Fibroblast of peridontal ligament (primary cell): ENCODE measurements at regions not wholly inside any gene's neighbourhood (a gene's known extent, or its start where the extent isn't known, plus 50 kb on each side); places are given as distances from the start of the nearest gene placed in this dataset.
"Not testable (repeated sequence)": the region's sequence is repeated elsewhere in the genome, so short reads cannot be mapped to it uniquely, and the experiment has no call there.

ENCODE experiments used
- DNase-seq: peaks from one replicate; pipeline ENCODE4 v3.0.0-alpha.2; 2010; ENCODE audit errors: extremely low read depth

DNA sequence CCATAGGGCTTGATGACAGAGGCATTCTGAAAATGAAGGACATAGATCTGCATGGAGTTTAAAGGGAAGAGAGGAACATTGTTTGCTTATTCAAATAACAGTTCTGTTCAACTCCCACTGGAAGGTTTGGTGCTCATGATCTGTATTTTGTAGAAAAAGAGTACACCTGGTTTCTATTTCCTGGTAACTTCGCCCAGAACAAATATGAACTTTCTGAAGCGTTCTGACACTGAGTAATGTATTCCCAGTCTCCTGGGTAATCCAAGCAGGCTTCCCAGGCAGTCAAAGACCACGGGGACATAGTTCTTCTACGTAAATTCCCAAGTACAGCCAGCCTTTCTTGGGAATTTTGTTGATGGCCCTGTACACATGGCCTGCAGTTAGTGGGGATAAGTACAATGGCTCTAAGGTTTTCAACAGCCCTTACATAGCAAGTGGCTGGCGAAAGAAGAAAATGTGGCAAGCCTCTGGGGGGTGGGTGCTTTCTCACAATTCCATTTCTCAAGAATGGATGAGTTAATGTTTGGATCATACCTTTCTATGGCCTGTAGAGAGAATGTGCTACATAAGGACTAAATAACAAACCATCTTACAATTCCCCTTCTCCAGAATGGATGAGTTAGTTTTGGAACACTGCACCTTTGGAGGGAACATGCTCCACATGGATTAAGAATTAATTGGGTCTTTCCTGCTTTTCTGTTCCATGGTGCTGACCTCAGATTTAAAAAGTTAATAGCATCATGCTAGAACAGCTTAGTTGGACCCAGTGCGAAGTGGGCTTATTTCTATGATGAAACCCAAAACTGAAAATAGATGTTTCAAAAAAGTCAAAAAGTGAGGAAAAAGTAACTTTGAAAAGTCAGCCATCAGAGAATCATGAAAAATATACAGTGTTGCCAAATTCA lies 52.7 kb downstream of the COL6A6 start:
- no peak for DNase-seq

DNA sequence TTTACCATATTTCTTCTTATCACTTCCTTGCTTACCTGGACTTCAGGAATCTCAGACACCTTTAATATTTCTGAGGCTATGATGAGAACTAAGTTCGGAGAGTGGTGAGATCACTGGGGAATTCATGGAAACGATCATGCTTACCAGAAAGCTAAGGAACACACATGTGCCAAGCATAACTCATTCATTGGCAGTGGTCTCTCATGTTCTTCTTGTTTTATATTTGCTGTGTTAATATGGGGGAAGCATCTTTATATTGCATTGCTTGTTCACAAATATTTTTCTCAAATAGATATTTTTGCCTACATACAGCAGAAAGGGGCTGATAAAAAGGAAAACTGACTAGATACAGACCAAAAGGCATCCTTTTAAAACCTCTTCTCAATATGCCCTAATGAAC lies 55.8 kb downstream of the COL6A6 start:
- no peak for DNase-seq

DNA sequence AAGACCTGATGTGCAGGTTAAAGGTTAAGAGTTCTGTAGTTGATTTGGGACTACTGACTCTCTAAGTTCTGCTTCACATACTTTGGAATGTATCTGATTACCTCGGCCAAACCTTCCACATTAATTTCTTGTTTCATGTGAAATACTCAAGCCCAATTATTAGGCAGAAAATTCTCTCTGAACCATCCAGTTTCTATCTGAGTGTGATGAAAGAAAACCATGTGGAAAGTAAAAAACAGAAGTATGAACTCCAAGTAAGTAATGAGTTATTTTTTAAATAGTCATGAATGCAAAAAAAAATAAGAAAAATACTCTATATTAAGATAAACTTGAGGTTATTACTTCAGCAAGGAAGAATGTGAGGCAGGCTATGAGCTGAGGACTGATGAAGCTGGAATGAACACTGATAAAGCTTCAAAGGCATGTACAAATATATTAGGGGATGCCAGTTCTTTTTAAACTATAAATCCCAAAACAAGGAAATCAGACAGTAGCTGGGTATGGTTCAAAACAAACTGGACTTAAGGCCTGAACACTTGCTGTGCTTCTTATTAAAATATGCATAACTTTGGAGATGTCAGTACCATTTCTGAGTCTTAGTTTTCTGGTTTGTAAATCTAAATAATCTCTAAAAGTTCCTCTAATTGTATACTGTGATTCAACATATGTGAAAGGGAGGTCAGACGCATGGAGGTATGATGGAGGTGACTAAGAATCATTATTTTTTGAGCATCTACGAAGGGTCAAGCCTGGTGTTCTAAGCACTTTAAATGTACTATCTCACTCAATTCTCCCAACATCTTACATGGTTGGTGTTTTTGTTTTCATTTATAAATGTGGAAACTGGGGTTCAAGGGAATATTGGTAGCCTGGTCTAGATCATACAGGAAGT lies 59.6 kb downstream of the COL6A6 start:
- peak; percentile 27 for DNase-seq

- DNase-seq = no peak
These were observed 65.6 kb downstream of the COL6A6 start for GRCh38 chr3:130582457-130583153.

- DNase-seq = not testable (repeated sequence)
These were observed 77.8 kb downstream of the COL6A6 start for GRCh38 chr3:130594749-130595148.

- DNase-seq = no peak
These were observed 79.5 kb downstream of the COL6A6 start for GRCh38 chr3:130596484-130596883.

DNA sequence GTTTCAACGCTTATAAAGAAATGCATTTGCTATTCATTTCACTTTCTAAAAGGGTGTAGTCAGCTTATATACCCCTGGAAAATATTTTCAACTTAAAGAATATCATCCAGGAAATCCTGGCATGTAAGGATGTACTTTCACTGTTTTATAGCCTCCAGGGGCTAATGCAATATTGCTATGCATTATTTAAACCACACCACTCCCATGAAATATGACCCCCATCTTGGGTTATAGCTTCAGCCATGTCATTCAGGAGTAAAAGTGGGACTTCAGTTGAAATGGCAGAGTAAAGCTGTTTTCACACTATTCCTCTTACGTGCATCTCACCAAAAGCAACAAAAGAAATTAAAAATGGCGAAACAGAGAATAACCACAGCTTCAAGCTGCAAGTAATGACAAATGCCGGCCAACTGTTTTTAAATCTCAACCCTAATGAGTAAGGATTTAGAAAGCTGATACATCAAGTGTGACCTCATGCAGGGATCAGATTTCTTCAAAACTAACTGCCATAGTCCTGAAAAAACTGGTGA lies 84.5 kb downstream of the COL6A6 start:
- peak; percentile 5 for DNase-seq

DNA sequence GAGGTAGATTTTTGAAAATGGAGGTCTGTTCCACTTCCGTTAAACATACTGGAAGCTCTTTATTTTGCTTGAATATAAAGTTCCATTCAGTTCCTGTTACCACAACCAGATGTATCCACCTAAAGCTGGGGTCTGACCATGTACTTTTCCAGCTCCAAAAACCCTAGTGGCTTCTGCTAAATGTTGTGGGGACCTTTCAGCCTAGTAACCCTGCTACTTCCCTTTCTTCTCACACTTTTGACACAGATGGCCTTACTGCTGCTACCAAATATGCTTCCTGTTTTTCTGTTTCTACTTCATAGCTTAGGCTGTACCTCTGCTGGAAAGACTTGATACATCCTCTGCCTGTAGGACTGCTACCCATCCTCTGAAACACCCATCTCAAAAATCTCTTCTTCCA lies 87.8 kb downstream of the COL6A6 start:
- no peak for DNase-seq

DNA sequence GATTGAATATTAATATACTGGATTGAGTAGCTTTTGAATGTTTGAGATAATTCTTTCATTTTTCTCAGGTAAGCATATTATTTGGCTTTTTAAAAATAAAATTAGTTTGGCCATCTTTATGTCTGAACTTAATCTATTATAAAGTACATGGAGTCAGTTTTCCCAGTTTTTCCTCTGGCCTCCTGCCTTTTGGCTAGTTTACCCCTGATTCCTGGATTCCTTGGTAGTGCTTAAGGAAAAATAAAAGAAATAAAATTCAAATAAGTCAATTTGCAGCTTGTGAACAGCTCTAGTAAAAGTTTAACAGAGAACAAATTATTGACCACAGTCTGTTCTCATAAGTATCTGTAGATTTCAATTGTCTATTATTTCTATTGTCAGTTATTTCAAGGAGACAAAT lies 89.4 kb downstream of the COL6A6 start:
- DNase-seq = no peak

DNA sequence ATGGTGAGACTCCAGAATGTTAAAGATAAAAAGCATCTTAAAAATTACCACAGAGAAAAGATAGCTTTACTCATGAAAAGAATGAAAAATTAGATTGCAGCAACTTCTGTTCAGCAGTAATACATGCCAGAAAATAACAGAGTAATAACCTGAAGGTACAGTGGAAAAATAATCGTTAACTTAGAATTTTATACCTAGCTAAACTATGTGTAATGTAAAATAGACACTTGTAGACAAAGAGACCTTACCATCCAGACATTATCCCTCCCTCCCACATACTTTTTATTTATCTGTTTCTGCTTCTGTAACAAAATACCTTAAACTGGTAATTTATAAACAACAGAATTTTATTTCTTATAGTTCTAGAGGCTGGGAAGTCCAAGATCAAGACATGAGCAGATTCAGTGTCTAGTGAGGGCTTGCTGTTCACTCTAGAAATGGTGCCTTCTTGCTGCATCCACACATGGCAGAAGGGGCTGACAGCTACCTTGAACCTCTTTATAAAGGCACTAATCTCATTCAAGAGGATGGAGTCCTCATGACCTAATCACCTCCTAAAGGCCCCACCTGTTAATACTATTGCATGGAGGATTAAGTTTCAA lies 90.7 kb downstream of the COL6A6 start:
- no peak for DNase-seq

DNA sequence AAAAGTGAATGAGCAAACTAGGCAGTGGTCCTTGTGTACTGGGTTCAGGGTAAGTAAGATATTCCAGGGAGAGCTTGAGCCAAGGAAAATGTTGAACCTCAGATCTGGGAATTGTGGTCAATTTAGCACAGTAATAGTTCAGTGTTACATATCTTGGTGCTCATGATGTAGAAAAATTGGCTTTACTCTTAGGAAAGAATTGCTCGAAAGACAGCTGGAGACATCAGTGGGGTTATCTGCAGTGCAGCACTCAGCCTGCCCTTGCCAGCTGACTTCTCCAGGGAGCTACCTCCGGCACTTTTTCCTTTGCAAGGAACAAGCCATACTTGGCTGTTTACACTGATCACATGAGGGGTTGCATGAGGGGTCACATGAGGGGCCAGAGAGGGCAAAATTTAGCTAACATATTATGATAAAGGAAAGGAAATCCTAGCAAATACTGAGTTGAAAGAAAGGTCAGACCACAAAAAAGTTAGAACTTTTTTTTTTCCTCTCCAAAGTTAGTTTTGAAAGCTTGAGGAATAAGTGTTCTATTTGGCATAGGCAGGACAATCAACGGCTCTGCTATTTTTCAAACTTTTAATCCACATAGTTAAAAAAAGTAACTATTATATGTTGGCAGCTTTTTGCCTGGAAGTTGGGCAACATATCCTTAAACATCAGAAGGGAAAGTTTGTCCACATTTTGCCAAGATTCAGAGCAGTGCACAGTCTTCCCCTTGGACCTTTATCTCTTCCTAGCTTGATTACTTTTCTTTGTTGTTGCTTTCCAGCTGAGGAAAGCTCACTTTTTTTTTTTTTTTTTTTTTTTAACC lies 92.4 kb downstream of the COL6A6 start:
- no peak for DNase-seq

GRCh38 chr3:130619196-130619595 lies 102.2 kb downstream of the COL6A6 start:
- no peak for DNase-seq

DNA sequence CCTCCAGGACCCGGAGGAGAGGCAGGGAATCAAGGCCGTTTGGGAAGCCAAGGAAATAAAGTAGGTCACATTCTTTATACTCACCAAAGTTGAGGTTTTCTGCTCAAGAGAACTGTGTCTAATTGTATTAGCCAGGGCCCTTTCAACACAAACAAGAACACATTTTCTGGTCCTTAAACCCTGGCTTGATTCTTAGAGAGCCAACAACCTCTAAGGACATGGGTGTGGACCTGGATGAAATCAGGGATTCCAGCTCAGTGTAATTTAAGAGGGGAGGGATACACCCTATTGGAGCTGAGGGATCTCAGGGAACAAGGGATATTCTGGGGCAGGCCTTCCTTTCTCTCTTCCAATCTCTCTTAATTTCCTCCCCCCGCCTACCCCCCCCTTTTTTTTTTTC lies 104.8 kb downstream of the COL6A6 start:
- no peak for DNase-seq

- DNase-seq = peak; percentile 2
These were observed 109.1 kb downstream of the COL6A6 start for GRCh38 chr3:130626049-130626448.

GRCh38 chr3:130627143-130627855 lies 110.3 kb downstream of the COL6A6 start:
- DNase-seq = no peak

GRCh38 chr3:130627882-130628281 lies 110.9 kb downstream of the COL6A6 start:
- DNase-seq = no peak
